SK-N-SH (cell line): ENCODE measurements at regions not wholly inside any gene's neighbourhood (a gene's known extent, or its start where the extent isn't known, plus 50 kb on each side); places are given as distances from the start of the nearest gene placed in this dataset.
"Not testable (repeated sequence)": the region's sequence is repeated elsewhere in the genome, so short reads cannot be mapped to it uniquely, and the experiment has no call there.

Source experiments
- JUND ChIP-seq: IDR thresholded peaks from 2 replicates; pipeline ENCODE4 v1.4.0; 2012
- MXI1 ChIP-seq: IDR thresholded peaks from 2 replicates; pipeline ENCODE4 v1.6.1; 2012; ENCODE audit warnings: mild to moderate bottlenecking, low read depth, low read length, improper control_type of control experiment
- NRF1 ChIP-seq: IDR thresholded peaks from 2 replicates; pipeline ENCODE4 v1.6.1; 2012; ENCODE audit warnings: low read depth, mild to moderate bottlenecking, low read length
- POLR2AphosphoS5 ChIP-seq: IDR thresholded peaks from 2 replicates; pipeline ENCODE4 v1.6.1; 2012; ENCODE audit warnings: low read depth, low read length
- RAD21 ChIP-seq: IDR thresholded peaks from 2 replicates; pipeline ENCODE4 v1.6.1; 2012; ENCODE audit warnings: mild to moderate bottlenecking, low read length
- RCOR1 ChIP-seq: fragments of 150-350 bp; IDR thresholded peaks from 2 replicates; pipeline ENCODE4 v1.6.1; 2017; ENCODE audit warnings: antibody characterized with exemption, low read length
- TF ChIP-seq, protein P1 (sequence below): IDR thresholded peaks from 2 replicates; pipeline ENCODE4 v1.6.1; 2012; ENCODE audit warnings: mild to moderate bottlenecking, low read depth, low read length, moderate library complexity
- TF ChIP-seq, protein P2 (sequence below): fragments of 200-600 bp; sonication (generic); IDR thresholded peaks from 2 replicates; pipeline ENCODE4 v1.6.1; 2017; ENCODE audit warnings: antibody characterized with exemption, mild to moderate bottlenecking, moderate library complexity
- TF ChIP-seq, protein P3 (sequence below): IDR thresholded peaks from 2 replicates; pipeline ENCODE4 v1.4.0; 2012; ENCODE audit warnings: low read depth, borderline replicate concordance

DNA sequence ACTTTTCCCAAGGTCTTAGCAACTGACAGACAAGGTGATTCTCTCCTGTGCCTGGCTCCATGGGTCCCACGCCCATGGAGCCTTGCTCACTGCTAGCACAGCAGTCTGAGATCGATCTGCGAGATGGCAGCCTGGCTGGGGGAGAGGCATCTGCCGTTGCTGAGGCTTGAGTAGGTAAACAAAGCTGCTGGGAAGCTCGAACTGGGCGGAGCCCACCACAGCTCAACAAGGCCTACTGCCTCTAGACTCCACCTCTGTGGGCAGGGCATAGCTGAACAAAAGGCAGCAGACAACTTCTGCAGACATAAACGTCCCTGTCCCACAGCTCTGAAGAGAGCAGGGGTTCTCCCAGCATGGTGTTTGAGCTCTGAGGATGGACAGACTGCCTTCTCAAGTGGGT lies 224.9 kb upstream of the CNR1 start:
- TF ChIP-seq RAD21, MXI1, POLR2AphosphoS5, NRF1, JUND, RCOR1: not testable (repeated sequence)
- TF ChIP-seq, protein P1, sequence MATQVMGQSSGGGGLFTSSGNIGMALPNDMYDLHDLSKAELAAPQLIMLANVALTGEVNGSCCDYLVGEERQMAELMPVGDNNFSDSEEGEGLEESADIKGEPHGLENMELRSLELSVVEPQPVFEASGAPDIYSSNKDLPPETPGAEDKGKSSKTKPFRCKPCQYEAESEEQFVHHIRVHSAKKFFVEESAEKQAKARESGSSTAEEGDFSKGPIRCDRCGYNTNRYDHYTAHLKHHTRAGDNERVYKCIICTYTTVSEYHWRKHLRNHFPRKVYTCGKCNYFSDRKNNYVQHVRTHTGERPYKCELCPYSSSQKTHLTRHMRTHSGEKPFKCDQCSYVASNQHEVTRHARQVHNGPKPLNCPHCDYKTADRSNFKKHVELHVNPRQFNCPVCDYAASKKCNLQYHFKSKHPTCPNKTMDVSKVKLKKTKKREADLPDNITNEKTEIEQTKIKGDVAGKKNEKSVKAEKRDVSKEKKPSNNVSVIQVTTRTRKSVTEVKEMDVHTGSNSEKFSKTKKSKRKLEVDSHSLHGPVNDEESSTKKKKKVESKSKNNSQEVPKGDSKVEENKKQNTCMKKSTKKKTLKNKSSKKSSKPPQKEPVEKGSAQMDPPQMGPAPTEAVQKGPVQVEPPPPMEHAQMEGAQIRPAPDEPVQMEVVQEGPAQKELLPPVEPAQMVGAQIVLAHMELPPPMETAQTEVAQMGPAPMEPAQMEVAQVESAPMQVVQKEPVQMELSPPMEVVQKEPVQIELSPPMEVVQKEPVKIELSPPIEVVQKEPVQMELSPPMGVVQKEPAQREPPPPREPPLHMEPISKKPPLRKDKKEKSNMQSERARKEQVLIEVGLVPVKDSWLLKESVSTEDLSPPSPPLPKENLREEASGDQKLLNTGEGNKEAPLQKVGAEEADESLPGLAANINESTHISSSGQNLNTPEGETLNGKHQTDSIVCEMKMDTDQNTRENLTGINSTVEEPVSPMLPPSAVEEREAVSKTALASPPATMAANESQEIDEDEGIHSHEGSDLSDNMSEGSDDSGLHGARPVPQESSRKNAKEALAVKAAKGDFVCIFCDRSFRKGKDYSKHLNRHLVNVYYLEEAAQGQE: not testable (repeated sequence)
- TF ChIP-seq, protein P2, sequence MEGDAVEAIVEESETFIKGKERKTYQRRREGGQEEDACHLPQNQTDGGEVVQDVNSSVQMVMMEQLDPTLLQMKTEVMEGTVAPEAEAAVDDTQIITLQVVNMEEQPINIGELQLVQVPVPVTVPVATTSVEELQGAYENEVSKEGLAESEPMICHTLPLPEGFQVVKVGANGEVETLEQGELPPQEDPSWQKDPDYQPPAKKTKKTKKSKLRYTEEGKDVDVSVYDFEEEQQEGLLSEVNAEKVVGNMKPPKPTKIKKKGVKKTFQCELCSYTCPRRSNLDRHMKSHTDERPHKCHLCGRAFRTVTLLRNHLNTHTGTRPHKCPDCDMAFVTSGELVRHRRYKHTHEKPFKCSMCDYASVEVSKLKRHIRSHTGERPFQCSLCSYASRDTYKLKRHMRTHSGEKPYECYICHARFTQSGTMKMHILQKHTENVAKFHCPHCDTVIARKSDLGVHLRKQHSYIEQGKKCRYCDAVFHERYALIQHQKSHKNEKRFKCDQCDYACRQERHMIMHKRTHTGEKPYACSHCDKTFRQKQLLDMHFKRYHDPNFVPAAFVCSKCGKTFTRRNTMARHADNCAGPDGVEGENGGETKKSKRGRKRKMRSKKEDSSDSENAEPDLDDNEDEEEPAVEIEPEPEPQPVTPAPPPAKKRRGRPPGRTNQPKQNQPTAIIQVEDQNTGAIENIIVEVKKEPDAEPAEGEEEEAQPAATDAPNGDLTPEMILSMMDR: not testable (repeated sequence)
- TF ChIP-seq, protein P3, sequence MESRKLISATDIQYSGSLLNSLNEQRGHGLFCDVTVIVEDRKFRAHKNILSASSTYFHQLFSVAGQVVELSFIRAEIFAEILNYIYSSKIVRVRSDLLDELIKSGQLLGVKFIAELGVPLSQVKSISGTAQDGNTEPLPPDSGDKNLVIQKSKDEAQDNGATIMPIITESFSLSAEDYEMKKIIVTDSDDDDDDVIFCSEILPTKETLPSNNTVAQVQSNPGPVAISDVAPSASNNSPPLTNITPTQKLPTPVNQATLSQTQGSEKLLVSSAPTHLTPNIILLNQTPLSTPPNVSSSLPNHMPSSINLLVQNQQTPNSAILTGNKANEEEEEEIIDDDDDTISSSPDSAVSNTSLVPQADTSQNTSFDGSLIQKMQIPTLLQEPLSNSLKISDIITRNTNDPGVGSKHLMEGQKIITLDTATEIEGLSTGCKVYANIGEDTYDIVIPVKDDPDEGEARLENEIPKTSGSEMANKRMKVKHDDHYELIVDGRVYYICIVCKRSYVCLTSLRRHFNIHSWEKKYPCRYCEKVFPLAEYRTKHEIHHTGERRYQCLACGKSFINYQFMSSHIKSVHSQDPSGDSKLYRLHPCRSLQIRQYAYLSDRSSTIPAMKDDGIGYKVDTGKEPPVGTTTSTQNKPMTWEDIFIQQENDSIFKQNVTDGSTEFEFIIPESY: not testable (repeated sequence)
